HepG2 (cell line): ENCODE measurements at regions not wholly inside any gene's neighbourhood (a gene's known extent, or its start where the extent isn't known, plus 50 kb on each side); places are given as distances from the start of the nearest gene placed in this dataset.

Source experiments
- ARID2 ChIP-seq: sonication (generic); formaldehyde crosslinking; IDR thresholded peaks from 2 replicates; pipeline ENCODE4 v1.8.1; 2022; ENCODE audit warnings: mild to moderate bottlenecking, missing genetic modification reagents, borderline replicate concordance
- GTF3A ChIP-seq: sonication (generic); formaldehyde crosslinking; conservative IDR thresholded peaks from 2 replicates; pipeline ENCODE4 v1.4.0; 2020; ENCODE audit warnings: mild to moderate bottlenecking, missing genetic modification reagents
- JDP2 ChIP-seq: sonication (generic); formaldehyde crosslinking; IDR thresholded peaks from 2 replicates; pipeline ENCODE4 v1.8.1; 2022; ENCODE audit warnings: missing genetic modification reagents, borderline replicate concordance
- KAT8 ChIP-seq: IDR thresholded peaks from 2 replicates; pipeline ENCODE4 v1.6.1; 2016; ENCODE audit warnings: missing genetic modification reagents, missing compliant biosample characterization
- MBD4 ChIP-seq: IDR thresholded peaks from 2 replicates; pipeline ENCODE4 v1.6.1; 2012; ENCODE audit warnings: low read length, inconsistent platforms, borderline replicate concordance
- PLRG1 ChIP-seq: fragments of 450-650 bp; conservative IDR thresholded peaks from 2 replicates; pipeline ENCODE4 v1.6.1; 2016
- PRPF4 ChIP-seq: fragments of 200-400 bp; formaldehyde crosslinking; IDR thresholded peaks from 2 replicates; pipeline ENCODE4 v1.6.1; 2016; ENCODE audit warnings: low read length, low read depth; ENCODE audit not compliant: poor library complexity, severe bottlenecking
- RARG ChIP-seq: sonication (generic); formaldehyde crosslinking; IDR thresholded peaks from 2 replicates; pipeline ENCODE4 v1.4.0; 2020; ENCODE audit warnings: low read depth, mild to moderate bottlenecking, missing genetic modification reagents
- SNRNP70 ChIP-seq: fragments of 200-400 bp; formaldehyde crosslinking; IDR thresholded peaks from 2 replicates; pipeline ENCODE4 v1.6.1; 2017; ENCODE audit warnings: mild to moderate bottlenecking, low read depth, low read length, moderate library complexity
- TBX3 ChIP-seq: fragments of 450-650 bp; IDR thresholded peaks from 2 replicates; pipeline ENCODE4 v1.6.1; 2017; ENCODE audit warnings: antibody characterized with exemption, mild to moderate bottlenecking, inconsistent platforms, borderline replicate concordance
- TGIF2 ChIP-seq: IDR thresholded peaks from 2 replicates; pipeline ENCODE4 v1.6.1; 2016; ENCODE audit warnings: control low read depth, missing compliant biosample characterization
- ZNF337 ChIP-seq: sonication (generic); formaldehyde crosslinking; IDR thresholded peaks from 2 replicates; pipeline ENCODE4 v1.5.1; 2020; ENCODE audit warnings: missing genetic modification reagents, low read depth, mild to moderate bottlenecking, borderline replicate concordance
- ZNF501 ChIP-seq: sonication (generic); formaldehyde crosslinking; IDR thresholded peaks from 2 replicates; pipeline ENCODE4 v1.5.1; 2020; ENCODE audit warnings: mild to moderate bottlenecking, moderate library complexity, missing genetic modification reagents
- ZNF549 ChIP-seq: sonication (generic); formaldehyde crosslinking; IDR thresholded peaks from 2 replicates; pipeline ENCODE4 v1.5.0; 2020; ENCODE audit warnings: missing genetic modification reagents
- ZNF746 ChIP-seq: sonication (generic); formaldehyde crosslinking; IDR thresholded peaks from 2 replicates; pipeline ENCODE4 v1.8.0; 2022; ENCODE audit warnings: mild to moderate bottlenecking, missing genetic modification reagents
- TF ChIP-seq, protein P1 (sequence below): sonication (generic); formaldehyde crosslinking; IDR thresholded peaks from 2 replicates; pipeline ENCODE4 v1.4.0; 2020; ENCODE audit warnings: missing genetic modification reagents, borderline replicate concordance
- TF ChIP-seq, protein P2 (sequence below): sonication (generic); formaldehyde crosslinking; IDR thresholded peaks from 2 replicates; pipeline ENCODE4 v1.9.0; 2021; ENCODE audit warnings: mild to moderate bottlenecking, missing genetic modification reagents
- TF ChIP-seq, protein P3 (sequence below): sonication (generic); formaldehyde crosslinking; IDR thresholded peaks from 2 replicates; pipeline ENCODE4 v1.5.0; 2020; ENCODE audit warnings: mild to moderate bottlenecking, missing genetic modification reagents

- no peak for TF ChIP-seq PRPF4
- no peak for TF ChIP-seq JDP2 (CRISPR knock-in tag)
- TF ChIP-seq ZNF746 (CRISPR knock-in tag): no peak
- TF ChIP-seq, protein P1, sequence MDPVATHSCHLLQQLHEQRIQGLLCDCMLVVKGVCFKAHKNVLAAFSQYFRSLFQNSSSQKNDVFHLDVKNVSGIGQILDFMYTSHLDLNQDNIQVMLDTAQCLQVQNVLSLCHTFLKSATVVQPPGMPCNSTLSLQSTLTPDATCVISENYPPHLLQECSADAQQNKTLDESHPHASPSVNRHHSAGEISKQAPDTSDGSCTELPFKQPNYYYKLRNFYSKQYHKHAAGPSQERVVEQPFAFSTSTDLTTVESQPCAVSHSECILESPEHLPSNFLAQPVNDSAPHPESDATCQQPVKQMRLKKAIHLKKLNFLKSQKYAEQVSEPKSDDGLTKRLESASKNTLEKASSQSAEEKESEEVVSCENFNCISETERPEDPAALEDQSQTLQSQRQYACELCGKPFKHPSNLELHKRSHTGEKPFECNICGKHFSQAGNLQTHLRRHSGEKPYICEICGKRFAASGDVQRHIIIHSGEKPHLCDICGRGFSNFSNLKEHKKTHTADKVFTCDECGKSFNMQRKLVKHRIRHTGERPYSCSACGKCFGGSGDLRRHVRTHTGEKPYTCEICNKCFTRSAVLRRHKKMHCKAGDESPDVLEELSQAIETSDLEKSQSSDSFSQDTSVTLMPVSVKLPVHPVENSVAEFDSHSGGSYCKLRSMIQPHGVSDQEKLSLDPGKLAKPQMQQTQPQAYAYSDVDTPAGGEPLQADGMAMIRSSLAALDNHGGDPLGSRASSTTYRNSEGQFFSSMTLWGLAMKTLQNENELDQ: no peak
- no peak for TF ChIP-seq ZNF501 (CRISPR knock-in tag)
- TF ChIP-seq GTF3A: no peak
- peak; percentile 45; the same call in 1 of the 2 replicates for TF ChIP-seq MBD4
- TF ChIP-seq PLRG1: no peak
- no peak for TF ChIP-seq ZNF337 (CRISPR knock-in tag)
- TF ChIP-seq KAT8 (CRISPR knock-in tag): peak; percentile 19; the same call in 1 of the 2 replicates
- TF ChIP-seq SNRNP70: no peak
- no peak for TF ChIP-seq RARG (CRISPR knock-in tag)
- TF ChIP-seq, protein P2, sequence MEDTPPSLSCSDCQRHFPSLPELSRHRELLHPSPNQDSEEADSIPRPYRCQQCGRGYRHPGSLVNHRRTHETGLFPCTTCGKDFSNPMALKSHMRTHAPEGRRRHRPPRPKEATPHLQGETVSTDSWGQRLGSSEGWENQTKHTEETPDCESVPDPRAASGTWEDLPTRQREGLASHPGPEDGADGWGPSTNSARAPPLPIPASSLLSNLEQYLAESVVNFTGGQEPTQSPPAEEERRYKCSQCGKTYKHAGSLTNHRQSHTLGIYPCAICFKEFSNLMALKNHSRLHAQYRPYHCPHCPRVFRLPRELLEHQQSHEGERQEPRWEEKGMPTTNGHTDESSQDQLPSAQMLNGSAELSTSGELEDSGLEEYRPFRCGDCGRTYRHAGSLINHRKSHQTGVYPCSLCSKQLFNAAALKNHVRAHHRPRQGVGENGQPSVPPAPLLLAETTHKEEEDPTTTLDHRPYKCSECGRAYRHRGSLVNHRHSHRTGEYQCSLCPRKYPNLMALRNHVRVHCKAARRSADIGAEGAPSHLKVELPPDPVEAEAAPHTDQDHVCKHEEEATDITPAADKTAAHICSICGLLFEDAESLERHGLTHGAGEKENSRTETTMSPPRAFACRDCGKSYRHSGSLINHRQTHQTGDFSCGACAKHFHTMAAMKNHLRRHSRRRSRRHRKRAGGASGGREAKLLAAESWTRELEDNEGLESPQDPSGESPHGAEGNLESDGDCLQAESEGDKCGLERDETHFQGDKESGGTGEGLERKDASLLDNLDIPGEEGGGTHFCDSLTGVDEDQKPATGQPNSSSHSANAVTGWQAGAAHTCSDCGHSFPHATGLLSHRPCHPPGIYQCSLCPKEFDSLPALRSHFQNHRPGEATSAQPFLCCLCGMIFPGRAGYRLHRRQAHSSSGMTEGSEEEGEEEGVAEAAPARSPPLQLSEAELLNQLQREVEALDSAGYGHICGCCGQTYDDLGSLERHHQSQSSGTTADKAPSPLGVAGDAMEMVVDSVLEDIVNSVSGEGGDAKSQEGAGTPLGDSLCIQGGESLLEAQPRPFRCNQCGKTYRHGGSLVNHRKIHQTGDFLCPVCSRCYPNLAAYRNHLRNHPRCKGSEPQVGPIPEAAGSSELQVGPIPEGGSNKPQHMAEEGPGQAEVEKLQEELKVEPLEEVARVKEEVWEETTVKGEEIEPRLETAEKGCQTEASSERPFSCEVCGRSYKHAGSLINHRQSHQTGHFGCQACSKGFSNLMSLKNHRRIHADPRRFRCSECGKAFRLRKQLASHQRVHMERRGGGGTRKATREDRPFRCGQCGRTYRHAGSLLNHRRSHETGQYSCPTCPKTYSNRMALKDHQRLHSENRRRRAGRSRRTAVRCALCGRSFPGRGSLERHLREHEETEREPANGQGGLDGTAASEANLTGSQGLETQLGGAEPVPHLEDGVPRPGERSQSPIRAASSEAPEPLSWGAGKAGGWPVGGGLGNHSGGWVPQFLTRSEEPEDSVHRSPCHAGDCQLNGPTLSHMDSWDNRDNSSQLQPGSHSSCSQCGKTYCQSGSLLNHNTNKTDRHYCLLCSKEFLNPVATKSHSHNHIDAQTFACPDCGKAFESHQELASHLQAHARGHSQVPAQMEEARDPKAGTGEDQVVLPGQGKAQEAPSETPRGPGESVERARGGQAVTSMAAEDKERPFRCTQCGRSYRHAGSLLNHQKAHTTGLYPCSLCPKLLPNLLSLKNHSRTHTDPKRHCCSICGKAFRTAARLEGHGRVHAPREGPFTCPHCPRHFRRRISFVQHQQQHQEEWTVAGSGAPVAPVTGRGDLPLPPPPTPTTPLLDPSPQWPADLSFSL: no peak
- TF ChIP-seq TBX3: peak; percentile 84
- TF ChIP-seq TGIF2 (CRISPR knock-in tag): no peak
- TF ChIP-seq, protein P3, sequence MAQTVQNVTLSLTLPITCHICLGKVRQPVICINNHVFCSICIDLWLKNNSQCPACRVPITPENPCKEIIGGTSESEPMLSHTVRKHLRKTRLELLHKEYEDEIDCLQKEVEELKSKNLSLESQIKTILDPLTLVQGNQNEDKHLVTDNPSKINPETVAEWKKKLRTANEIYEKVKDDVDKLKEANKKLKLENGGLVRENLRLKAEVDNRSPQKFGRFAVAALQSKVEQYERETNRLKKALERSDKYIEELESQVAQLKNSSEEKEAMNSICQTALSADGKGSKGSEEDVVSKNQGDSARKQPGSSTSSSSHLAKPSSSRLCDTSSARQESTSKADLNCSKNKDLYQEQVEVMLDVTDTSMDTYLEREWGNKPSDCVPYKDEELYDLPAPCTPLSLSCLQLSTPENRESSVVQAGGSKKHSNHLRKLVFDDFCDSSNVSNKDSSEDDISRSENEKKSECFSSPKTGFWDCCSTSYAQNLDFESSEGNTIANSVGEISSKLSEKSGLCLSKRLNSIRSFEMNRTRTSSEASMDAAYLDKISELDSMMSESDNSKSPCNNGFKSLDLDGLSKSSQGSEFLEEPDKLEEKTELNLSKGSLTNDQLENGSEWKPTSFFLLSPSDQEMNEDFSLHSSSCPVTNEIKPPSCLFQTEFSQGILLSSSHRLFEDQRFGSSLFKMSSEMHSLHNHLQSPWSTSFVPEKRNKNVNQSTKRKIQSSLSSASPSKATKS (CRISPR knock-in tag): no peak
- TF ChIP-seq ZNF549 (CRISPR knock-in tag): no peak
- TF ChIP-seq ARID2: no peak
These were observed 392.6 kb downstream of the KLF5 start (continued) for GRCh38 chr13:73451221-73452029.
